ENCODE measurements at regions not wholly inside any gene's neighbourhood (a gene's known extent, or its start where the extent isn't known, plus 50 kb on each side); places are given as distances from the start of the nearest gene placed in this dataset.
A peak's percentile ranks its signal among the peaks of the same experiment; 100 is the strongest.

- Histone ChIP-seq H3K14ac (ENCODE audit: low read length in 2 of 2) (no peak overlapping the region), H3K9me3 (ENCODE audit: control insufficient read depth, low read length) (no peaks in the 10 kb centered on the region), H3K79me1 (replicated peaks; ENCODE audit: low read length, poor library complexity, severe bottlenecking) (no peaks in the 10 kb centered on the region), H3K9ac (ENCODE audit: low read length) (peak overlapping the region; percentile 43), H4K91ac (ENCODE audit: low read length) (no peak overlapping the region), H3K4ac (ENCODE audit: low read depth in 1 of 2, low read length in 2 of 2) (no peak overlapping the region), H2BK120ac (ENCODE audit: low read depth, low read length) (no peak overlapping the region), H2BK15ac (ENCODE audit: low read depth, poor library complexity, severe bottlenecking) (no peak overlapping the region), H2BK5ac (ENCODE audit: low read depth, low read length, poor library complexity, severe bottlenecking) (no peak overlapping the region), H3K36me3 (ENCODE audit: control insufficient read depth in 1 of 2, insufficient read depth in 2 of 2, low read depth in 1 of 2, low read length in 2 of 2) (no peaks in the 10 kb centered on the region), H3K4me2 (ENCODE audit: low read length, poor library complexity, severe bottlenecking) (no peak overlapping the region), H3K18ac (ENCODE audit: low read depth in 1 of 2, low read length in 2 of 2) (no peak overlapping the region), H4K8ac (ENCODE audit: low read length) (no peak overlapping the region), H3K23ac (ENCODE audit: low read length in 2 of 2) (no peak overlapping the region), H3K27ac (ENCODE audit: low read length, poor library complexity, severe bottlenecking) (no peak overlapping the region), H3K4me1 (ENCODE audit: control insufficient read depth, insufficient read depth, low read depth, low read length) (peaks cover 1% of the 10 kb centered on the region), H2BK12ac (ENCODE audit: low read length in 2 of 2) (no peak overlapping the region), H2AK5ac (ENCODE audit: low read length, severe bottlenecking) (no peak overlapping the region), H3K27me3 (ENCODE audit: control insufficient read depth in 1 of 2, insufficient read depth in 1 of 2, low read length in 2 of 2) (no peaks in the 10 kb centered on the region), H2AFZ (ENCODE audit: low read depth, low read length) (no peak overlapping the region), H3K4me3 (ENCODE audit: insufficient read depth in 1 of 2, low read depth in 1 of 2, low read length in 2 of 2) (no peak overlapping the region)
- WGBS = 100% methylated on average over 2 of the region's 2 CpGs
- no peak for DNase-seq
These were observed 258.5 kb upstream of the SLIT2 start for GRCh38 chr4:19993242-19993641.

GRCh38 chr4:19992471-19993093 lies 259.1 kb upstream of the SLIT2 start:
- no peak overlapping the region for H3K14ac ChIP-seq (ENCODE audit: low read length in 2 of 2)
- H3K4me3 ChIP-seq (ENCODE audit: insufficient read depth in 1 of 2, low read depth in 1 of 2, low read length in 2 of 2) = no peak overlapping the region
- DNase-seq = no peak
- no peak overlapping the region for H3K23ac ChIP-seq (ENCODE audit: low read length in 2 of 2)
- H3K27ac ChIP-seq (ENCODE audit: low read length, poor library complexity, severe bottlenecking) = no peak overlapping the region
- H3K9ac ChIP-seq (ENCODE audit: low read length) = peak overlapping the region; percentile 43
- no peak overlapping the region for H4K8ac ChIP-seq (ENCODE audit: low read length)
- no peak overlapping the region for H3K4ac ChIP-seq (ENCODE audit: low read depth in 1 of 2, low read length in 2 of 2)
- no peaks in the 10 kb centered on the region for H3K27me3 ChIP-seq (ENCODE audit: control insufficient read depth in 1 of 2, insufficient read depth in 1 of 2, low read length in 2 of 2)
- no peak overlapping the region for H3K18ac ChIP-seq (ENCODE audit: low read depth in 1 of 2, low read length in 2 of 2)
- H2BK12ac ChIP-seq (ENCODE audit: low read length in 2 of 2) = no peak overlapping the region
- H3K36me3 ChIP-seq (ENCODE audit: control insufficient read depth in 1 of 2, insufficient read depth in 2 of 2, low read depth in 1 of 2, low read length in 2 of 2) = no peaks in the 10 kb centered on the region
- peaks cover 1% of the 10 kb centered on the region for H3K4me1 ChIP-seq (ENCODE audit: control insufficient read depth, insufficient read depth, low read depth, low read length)
- H3K79me1 ChIP-seq (replicated peaks; ENCODE audit: low read length, poor library complexity, severe bottlenecking) = no peaks in the 10 kb centered on the region
- H2AK5ac ChIP-seq (ENCODE audit: low read length, severe bottlenecking) = no peak overlapping the region
- H2BK5ac ChIP-seq (ENCODE audit: low read depth, low read length, poor library complexity, severe bottlenecking) = no peak overlapping the region
- no peaks in the 10 kb centered on the region for H3K9me3 ChIP-seq (ENCODE audit: control insufficient read depth, low read length)
- WGBS = 80% methylated on average over 3 of the region's 4 CpGs
- no peak overlapping the region for H4K91ac ChIP-seq (ENCODE audit: low read length)
- no peak overlapping the region for H3K4me2 ChIP-seq (ENCODE audit: low read length, poor library complexity, severe bottlenecking)
- no peak overlapping the region for H2AFZ ChIP-seq (ENCODE audit: low read depth, low read length)
- H2BK120ac ChIP-seq (ENCODE audit: low read depth, low read length) = no peak overlapping the region
- no peak overlapping the region for H2BK15ac ChIP-seq (ENCODE audit: low read depth, poor library complexity, severe bottlenecking)

- H3K79me1 ChIP-seq (replicated peaks; ENCODE audit: low read length, poor library complexity, severe bottlenecking) = no peaks in the 10 kb centered on the region
- H3K14ac ChIP-seq (ENCODE audit: low read length in 2 of 2) = no peak overlapping the region
- H4K91ac ChIP-seq (ENCODE audit: low read length) = no peak overlapping the region
These were observed 264.0 kb upstream of the SLIT2 start for GRCh38 chr4:19987746-19988145.

GRCh38 chr4:19983072-19983471 lies 268.6 kb upstream of the SLIT2 start:
- Histone ChIP-seq H3K9me3 (ENCODE audit: control insufficient read depth, low read length) (peaks cover 16% of the 10 kb centered on the region), H3K4me1 (ENCODE audit: control insufficient read depth, insufficient read depth, low read depth, low read length) (peaks cover 3% of the 10 kb centered on the region), H4K8ac (ENCODE audit: low read length) (no peak overlapping the region), H4K91ac (ENCODE audit: low read length) (no peak overlapping the region), H2BK12ac (ENCODE audit: low read length in 2 of 2) (no peak overlapping the region), H2BK120ac (ENCODE audit: low read depth, low read length) (no peak overlapping the region), H2AK5ac (ENCODE audit: low read length, severe bottlenecking) (no peak overlapping the region), H3K18ac (ENCODE audit: low read depth in 1 of 2, low read length in 2 of 2) (no peak overlapping the region), H2AFZ (ENCODE audit: low read depth, low read length) (no peak overlapping the region), H3K4ac (ENCODE audit: low read depth in 1 of 2, low read length in 2 of 2) (no peak overlapping the region), H3K27ac (ENCODE audit: low read length, poor library complexity, severe bottlenecking) (peak overlapping the region; percentile 35), H2BK15ac (ENCODE audit: low read depth, poor library complexity, severe bottlenecking) (no peak overlapping the region), H2BK5ac (ENCODE audit: low read depth, low read length, poor library complexity, severe bottlenecking) (no peak overlapping the region), H3K79me1 (replicated peaks; ENCODE audit: low read length, poor library complexity, severe bottlenecking) (no peaks in the 10 kb centered on the region), H3K27me3 (ENCODE audit: control insufficient read depth in 1 of 2, insufficient read depth in 1 of 2, low read length in 2 of 2) (no peaks in the 10 kb centered on the region), H3K23ac (ENCODE audit: low read length in 2 of 2) (no peak overlapping the region), H3K9ac (ENCODE audit: low read length) (peak overlapping the region; percentile 3), H3K36me3 (ENCODE audit: control insufficient read depth in 1 of 2, insufficient read depth in 2 of 2, low read depth in 1 of 2, low read length in 2 of 2) (no peaks in the 10 kb centered on the region), H3K14ac (ENCODE audit: low read length in 2 of 2) (no peak overlapping the region), H3K4me3 (ENCODE audit: insufficient read depth in 1 of 2, low read depth in 1 of 2, low read length in 2 of 2) (no peak overlapping the region), H3K4me2 (ENCODE audit: low read length, poor library complexity, severe bottlenecking) (no peak overlapping the region)
- WGBS = 20% methylated on average over 1 of the region's 3 CpGs
- peak; percentile 95 for DNase-seq

More at GRCh38 chr4:19987746-19988145, 264.0 kb upstream of the SLIT2 start:
- Histone ChIP-seq H3K23ac (ENCODE audit: low read length in 2 of 2) (no peak overlapping the region), H2AFZ (ENCODE audit: low read depth, low read length) (no peak overlapping the region), H2BK5ac (ENCODE audit: low read depth, low read length, poor library complexity, severe bottlenecking) (no peak overlapping the region), H3K9ac (ENCODE audit: low read length) (peak overlapping the region; percentile 38), H3K4me3 (ENCODE audit: insufficient read depth in 1 of 2, low read depth in 1 of 2, low read length in 2 of 2) (no peak overlapping the region), H2AK5ac (ENCODE audit: low read length, severe bottlenecking) (no peak overlapping the region), H3K4me2 (ENCODE audit: low read length, poor library complexity, severe bottlenecking) (no peak overlapping the region), H2BK120ac (ENCODE audit: low read depth, low read length) (no peak overlapping the region), H3K4me1 (ENCODE audit: control insufficient read depth, insufficient read depth, low read depth, low read length) (peaks cover 5% of the 10 kb centered on the region), H3K27ac (ENCODE audit: low read length, poor library complexity, severe bottlenecking) (no peak overlapping the region), H3K9me3 (ENCODE audit: control insufficient read depth, low read length) (no peaks in the 10 kb centered on the region), H4K8ac (ENCODE audit: low read length) (no peak overlapping the region), H3K27me3 (ENCODE audit: control insufficient read depth in 1 of 2, insufficient read depth in 1 of 2, low read length in 2 of 2) (no peaks in the 10 kb centered on the region), H3K36me3 (ENCODE audit: control insufficient read depth in 1 of 2, insufficient read depth in 2 of 2, low read depth in 1 of 2, low read length in 2 of 2) (no peaks in the 10 kb centered on the region), H3K18ac (ENCODE audit: low read depth in 1 of 2, low read length in 2 of 2) (no peak overlapping the region), H2BK15ac (ENCODE audit: low read depth, poor library complexity, severe bottlenecking) (no peak overlapping the region), H3K4ac (ENCODE audit: low read depth in 1 of 2, low read length in 2 of 2) (no peak overlapping the region), H2BK12ac (ENCODE audit: low read length in 2 of 2) (no peak overlapping the region)
- peak; percentile 20 for DNase-seq

All from mesenchymal stem cell (in vitro differentiated cells and primary cell).